Endodermal cell (in vitro differentiated cells): ENCODE measurements at regions not wholly inside any gene's neighbourhood (a gene's known extent, or its start where the extent isn't known, plus 50 kb on each side); places are given as distances from the start of the nearest gene placed in this dataset.
"Not testable (repeated sequence)": the region's sequence is repeated elsewhere in the genome, so short reads cannot be mapped to it uniquely, and the experiment has no call there.

ENCODE experiments used
- DNase-seq: peaks from one replicate; pipeline ENCODE4 v3.0.0-alpha.2; 2017
- H3K27ac ChIP-seq: 2 replicates; pipeline ENCODE4 v1.5.1; 2013; ENCODE audit warnings: mild to moderate bottlenecking, low read depth, low read length, moderate library complexity
- H3K27me3 ChIP-seq: 2 replicates; pipeline ENCODE4 v1.6.1; 2013; ENCODE audit warnings: mild to moderate bottlenecking, low read length, moderate library complexity; ENCODE audit not compliant: insufficient read depth, control insufficient read depth, poor library complexity, severe bottlenecking
- H3K36me3 ChIP-seq: 2 replicates; pipeline ENCODE4 v1.7.0; 2013; ENCODE audit warnings: mild to moderate bottlenecking, low read length, moderate library complexity; ENCODE audit not compliant: control insufficient read depth, insufficient read depth
- H3K4me1 ChIP-seq: one replicate; pipeline ENCODE4 v1.7.0; 2013; ENCODE audit warnings: low read length; ENCODE audit not compliant: control insufficient read depth, insufficient read depth
- H3K4me3 ChIP-seq: 2 replicates; pipeline ENCODE4 v1.5.1; 2013; ENCODE audit warnings: mild to moderate bottlenecking, low read length, moderate library complexity
- H3K9ac ChIP-seq: 2 replicates; pipeline ENCODE4 v1.6.1; 2013; ENCODE audit warnings: mild to moderate bottlenecking, low read length, moderate library complexity; ENCODE audit not compliant: poor library complexity, severe bottlenecking; ENCODE audit errors: extremely low read depth
- H3K9me3 ChIP-seq: 2 replicates; pipeline ENCODE4 v1.6.1; 2013; ENCODE audit warnings: mild to moderate bottlenecking, low read length, moderate library complexity; ENCODE audit not compliant: control insufficient read depth
- H3K27ac Mint-ChIP-seq: 2 replicates; pipeline ENCODE4 v1.8.0; 2020; ENCODE audit warnings: mixed read lengths
- H3K27me3 Mint-ChIP-seq: 2 replicates; pipeline ENCODE4 v1.8.0; 2021; ENCODE audit warnings: mild to moderate bottlenecking, mixed read lengths; ENCODE audit not compliant: insufficient read depth
- H3K36me3 Mint-ChIP-seq: 2 replicates; pipeline ENCODE4 v1.8.0; 2020; ENCODE audit warnings: low read depth, mixed read lengths
- H3K4me1 Mint-ChIP-seq: 2 replicates; pipeline ENCODE4 v1.8.0; 2020; ENCODE audit warnings: mixed read lengths
- H3K4me3 Mint-ChIP-seq: 2 replicates; pipeline ENCODE4 v1.8.0; 2020; ENCODE audit warnings: mild to moderate bottlenecking, moderate library complexity, mixed read lengths
- H3K9me3 Mint-ChIP-seq: 2 replicates; pipeline ENCODE4 v1.8.0; 2020; ENCODE audit warnings: mild to moderate bottlenecking, mixed read lengths
- WGBS, 2 experiments: methylation state at CpG; one replicate each; pipeline versions ENCODE4 v1.1.5 to v1.1.7; 2013; ENCODE audit warnings: missing lambda C conversion rate in 2 of 2, mixed read lengths in 1 of 2; ENCODE audit not compliant: insufficient coverage in 1 of 2, insufficient read length in 1 of 2; 5-methylcytosine and 5-hydroxymethylcytosine counted together
- TF ChIP-seq, protein P1 (sequence below): fragments of 200-600 bp; sonication (generic); conservative IDR thresholded peaks from 2 replicates; pipeline ENCODE4 v1.5.0; 2021; ENCODE audit warnings: antibody characterized with exemption, mild to moderate bottlenecking

DNA sequence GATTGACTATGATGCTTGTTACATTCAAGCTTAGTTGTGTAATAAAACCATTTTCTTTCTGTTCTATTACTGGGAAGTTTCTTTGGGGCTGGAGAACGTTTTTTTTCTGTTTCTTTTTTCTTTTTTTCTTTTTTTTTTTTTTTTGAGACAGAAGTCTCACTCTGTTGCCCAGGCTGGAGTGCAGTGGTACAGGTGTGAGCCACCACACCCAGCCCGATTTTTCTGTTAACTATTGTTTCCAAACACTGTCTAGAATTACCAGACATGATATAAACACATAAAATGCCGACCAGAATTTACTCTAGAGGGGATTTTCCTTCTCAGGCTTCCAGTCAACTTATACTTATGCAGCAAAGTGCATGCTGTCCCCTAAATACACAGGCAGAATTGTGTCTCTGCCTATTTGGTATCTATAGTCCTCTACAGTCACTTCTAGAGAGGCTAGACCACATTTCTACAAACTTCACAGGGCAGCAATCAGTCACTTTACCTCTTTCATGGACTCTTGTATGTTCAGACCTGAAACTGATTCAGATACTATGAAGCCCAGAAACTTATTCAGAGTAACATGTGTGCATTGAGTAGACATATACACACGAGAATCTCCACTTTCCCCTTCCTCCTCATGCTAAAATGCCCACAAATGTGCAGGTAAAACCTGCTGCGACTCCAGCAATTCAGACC is 121.2 kb downstream of the ZNF737 start:
- no peaks in the 10 kb centered on the region for H3K27me3 ChIP-seq
- H3K9me3 ChIP-seq = no peaks in the 10 kb centered on the region
- no peak overlapping the region for H3K4me3 Mint-ChIP-seq
- no peaks in the 10 kb centered on the region for H3K27me3 Mint-ChIP-seq
- no peak for DNase-seq
- H3K36me3 ChIP-seq = no peaks in the 10 kb centered on the region
- H3K9me3 Mint-ChIP-seq = no peaks in the 10 kb centered on the region
- H3K27ac Mint-ChIP-seq = no peak overlapping the region
- H3K4me3 ChIP-seq = no peak overlapping the region
- 77% methylated on average over 4 of the region's 5 CpGs; no CpG with 5 or more reads in 1 of the 2 experiments for WGBS, 2 experiments
- H3K4me1 Mint-ChIP-seq = peaks cover 5% of the 10 kb centered on the region
- no peaks in the 10 kb centered on the region for H3K4me1 ChIP-seq
- H3K27ac ChIP-seq = no peak overlapping the region
- TF ChIP-seq, protein P1, sequence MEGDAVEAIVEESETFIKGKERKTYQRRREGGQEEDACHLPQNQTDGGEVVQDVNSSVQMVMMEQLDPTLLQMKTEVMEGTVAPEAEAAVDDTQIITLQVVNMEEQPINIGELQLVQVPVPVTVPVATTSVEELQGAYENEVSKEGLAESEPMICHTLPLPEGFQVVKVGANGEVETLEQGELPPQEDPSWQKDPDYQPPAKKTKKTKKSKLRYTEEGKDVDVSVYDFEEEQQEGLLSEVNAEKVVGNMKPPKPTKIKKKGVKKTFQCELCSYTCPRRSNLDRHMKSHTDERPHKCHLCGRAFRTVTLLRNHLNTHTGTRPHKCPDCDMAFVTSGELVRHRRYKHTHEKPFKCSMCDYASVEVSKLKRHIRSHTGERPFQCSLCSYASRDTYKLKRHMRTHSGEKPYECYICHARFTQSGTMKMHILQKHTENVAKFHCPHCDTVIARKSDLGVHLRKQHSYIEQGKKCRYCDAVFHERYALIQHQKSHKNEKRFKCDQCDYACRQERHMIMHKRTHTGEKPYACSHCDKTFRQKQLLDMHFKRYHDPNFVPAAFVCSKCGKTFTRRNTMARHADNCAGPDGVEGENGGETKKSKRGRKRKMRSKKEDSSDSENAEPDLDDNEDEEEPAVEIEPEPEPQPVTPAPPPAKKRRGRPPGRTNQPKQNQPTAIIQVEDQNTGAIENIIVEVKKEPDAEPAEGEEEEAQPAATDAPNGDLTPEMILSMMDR = no peak
- H3K36me3 Mint-ChIP-seq = no peaks in the 10 kb centered on the region
- H3K9ac ChIP-seq = no peak overlapping the region

DNA sequence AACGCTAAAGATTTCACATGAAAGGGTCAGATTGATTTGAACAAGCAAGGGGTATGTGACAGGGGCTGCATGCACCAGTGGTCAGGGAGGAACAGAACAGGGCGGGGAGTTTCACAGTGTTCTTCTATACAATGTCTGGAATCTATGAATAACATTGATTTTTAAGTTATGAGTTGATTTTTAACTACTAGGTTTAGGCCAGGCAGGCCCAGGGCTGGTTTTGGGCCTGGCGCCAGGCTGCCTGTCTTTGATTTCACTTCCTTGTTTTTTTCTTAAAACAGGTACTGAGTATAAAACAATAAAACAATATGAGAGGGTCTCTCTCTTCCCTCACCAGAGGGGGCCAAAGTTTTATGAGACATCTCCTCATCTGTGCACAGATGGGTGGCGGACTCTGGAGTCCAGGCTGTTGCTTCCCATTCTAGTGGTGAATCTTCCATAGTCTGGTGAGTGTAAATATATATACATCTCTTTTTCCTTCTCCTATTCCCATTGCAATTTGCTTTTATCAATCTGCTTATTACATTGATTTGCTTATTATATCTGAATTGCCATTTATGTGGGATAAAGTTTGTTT is 133.2 kb downstream of the ZNF737 start:
- H3K9ac ChIP-seq, H3K4me3 Mint-ChIP-seq, H3K4me3 ChIP-seq, H3K4me1 ChIP-seq, H3K36me3 Mint-ChIP-seq, DNase-seq, H3K27me3 ChIP-seq, H3K27me3 Mint-ChIP-seq, H3K9me3 Mint-ChIP-seq, H3K9me3 ChIP-seq, H3K36me3 ChIP-seq, H3K27ac ChIP-seq, H3K27ac Mint-ChIP-seq, H3K4me1 Mint-ChIP-seq: not testable (repeated sequence)
- 100% methylated on average over 2 of the region's 4 CpGs; no CpG with 5 or more reads in 1 of the 2 experiments for WGBS, 2 experiments

DNA sequence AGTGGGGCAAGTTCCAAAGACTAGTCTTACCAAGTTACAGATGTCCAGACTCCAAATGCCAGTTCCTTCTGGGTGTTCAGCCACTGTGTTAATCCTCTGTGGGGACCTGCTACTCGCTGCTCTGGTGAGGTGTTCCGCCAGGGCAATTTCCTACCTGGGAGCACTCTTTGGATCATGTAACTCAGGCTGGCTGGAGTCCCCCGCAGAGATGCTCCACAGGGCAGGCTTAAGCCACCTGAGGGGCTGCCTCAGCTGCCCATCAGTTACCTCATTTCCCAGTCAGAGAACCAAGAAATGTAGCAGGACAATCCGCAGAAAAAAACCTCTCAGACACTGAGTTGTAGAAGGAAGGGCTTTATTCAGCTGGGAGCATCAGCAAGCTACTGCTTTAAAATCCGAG is 133.8 kb downstream of the ZNF737 start:
- H3K4me1 Mint-ChIP-seq = peaks cover 5% of the 10 kb centered on the region
- 93 to 100% methylated on average over 2 to 5 of the region's 5 CpGs for WGBS, 2 experiments
- no peaks in the 10 kb centered on the region for H3K36me3 Mint-ChIP-seq
- no peak overlapping the region for H3K27ac Mint-ChIP-seq
- no peaks in the 10 kb centered on the region for H3K27me3 Mint-ChIP-seq
- Histone ChIP-seq H3K4me3 (no peak overlapping the region), H3K9me3 (no peaks in the 10 kb centered on the region), H3K9ac (no peak overlapping the region), H3K4me1 (no peaks in the 10 kb centered on the region), H3K36me3 (no peaks in the 10 kb centered on the region), H3K27ac (no peak overlapping the region), H3K27me3 (no peaks in the 10 kb centered on the region)
- no peak overlapping the region for H3K4me3 Mint-ChIP-seq
- TF ChIP-seq, protein P1 = no peak
- H3K9me3 Mint-ChIP-seq = no peaks in the 10 kb centered on the region
- no peak for DNase-seq
